HCT116 (cell line): ENCODE measurements at regions not wholly inside any gene's neighbourhood (a gene's known extent, or its start where the extent isn't known, plus 50 kb on each side); places are given as distances from the start of the nearest gene placed in this dataset.

Source experiments
- ATAC-seq: fragments of 200-7000 bp; cut with Tn5 transposase; 2 replicates; pipeline ENCODE4 v1.9.1; 2020; ENCODE audit warnings: mild to moderate bottlenecking, moderate library complexity
- BruUV-seq: library from RNA; stranded (reverse); fragments of 400-500 nt; replicated peaks from 2 replicates; lab custom pipeline; 2021; lab: Mats Ljungman, UMichigan
- CTCF ChIA-PET: fragments of 300-600 bp; sonication (Branson Sonifier 250); formaldehyde crosslinking; loops from one replicate; lab custom pipeline; 2021; ENCODE audit warnings: antibody characterized with exemption; lab: Charles Lee
- POLR2A ChIA-PET: fragments of 300-600, 350-600 bp; sonication (Branson Sonifier 250); formaldehyde crosslinking; loops from one replicate; lab custom pipeline; 2021; ENCODE audit warnings: antibody characterized with exemption; lab: Charles Lee
- RAD21 ChIA-PET, 2 experiments: fragments of 300-600 bp; sonication (Branson Sonifier 250); formaldehyde crosslinking; loops; one replicate each; lab custom pipeline; 2023; ENCODE audit warnings: low total read pairs in 2 of 2; ENCODE audit not compliant: uncharacterized antibody in 2 of 2, unreplicated experiment in 2 of 2, low non-redundant PET in 1 of 2; lab: Charles Lee
- DNase-seq: peaks from one replicate; pipeline ENCODE4 v3.0.0-alpha.2; 2010; ENCODE audit warnings: low read depth, low spot score
- H2AFZ ChIP-seq: fragments of 200-600 bp; shearing (Covaris generic), sonication (generic); 2 replicates; pipeline ENCODE4 v1.6.1; 2017; ENCODE audit warnings: low read depth, mixed run types, mixed read lengths, antibody characterized with exemption, low read length; ENCODE audit not compliant: poor library complexity, severe bottlenecking
- H3K27ac ChIP-seq: 2 replicates; pipeline ENCODE4 v1.5.1; 2012; ENCODE audit warnings: low read depth, low read length
- H3K27me3 ChIP-seq: fragments of 200-600 bp; sonication (generic); 2 replicates; pipeline ENCODE4 v1.6.1; 2016; ENCODE audit warnings: mixed run types, low read length, mixed read lengths; ENCODE audit not compliant: insufficient read depth
- H3K36me3 ChIP-seq, 2 experiments: fragments of 200-500 bp in 1 of 2; fragments of 200-600 bp in 1 of 2; sonication (Bioruptor generic) in 1 of 2; sonication (generic) in 1 of 2; 2 replicates each; pipeline versions ENCODE4 v1.5.1 to v1.6.1; 2014 to 2016; ENCODE audit warnings: low read length in 2 of 2, inconsistent platforms in 1 of 2, mixed read lengths in 1 of 2, mixed run types in 1 of 2; ENCODE audit not compliant: insufficient read depth in 2 of 2, control insufficient read depth in 1 of 2
- H3K4me1 ChIP-seq, 2 experiments: fragments of 200-600 bp in 1 of 2; sonication (generic) in 1 of 2; 2 replicates each; pipeline versions ENCODE4 v1.5.1 to v1.6.1; 2012 to 2017; ENCODE audit warnings: low read length in 2 of 2, inconsistent platforms in 1 of 2, mild to moderate bottlenecking in 1 of 2, mixed read lengths in 1 of 2, mixed run types in 1 of 2, moderate library complexity in 1 of 2; ENCODE audit not compliant: insufficient read depth in 2 of 2, control insufficient read depth in 1 of 2
- H3K4me2 ChIP-seq: fragments of 200-600 bp; sonication (generic); 2 replicates; pipeline ENCODE4 v1.6.1; 2017; ENCODE audit warnings: mixed run types, low read length, mixed read lengths
- H3K4me3 ChIP-seq, 2 experiments: fragments of 200-600 bp in 1 of 2; sonication (generic) in 1 of 2; replicated peaks in 1 of 2; 2 replicates each; pipeline ENCODE4 v1.5.1; 2011 to 2016; ENCODE audit warnings: low read length in 2 of 2, control low read depth in 1 of 2, low read depth in 1 of 2, mild to moderate bottlenecking in 1 of 2, mixed read lengths in 1 of 2, mixed run types in 1 of 2
- H3K79me2 ChIP-seq: fragments of 200-600 bp; sonication (generic); 2 replicates; pipeline ENCODE4 v1.6.1; 2017; ENCODE audit warnings: mild to moderate bottlenecking, mixed run types, low read length, moderate library complexity, mixed read lengths; ENCODE audit not compliant: insufficient read depth
- H3K9ac ChIP-seq: fragments of 200-600 bp; sonication (generic); 2 replicates; pipeline ENCODE4 v1.6.1; 2016; ENCODE audit warnings: low read length, mixed read lengths
- H3K9me2 ChIP-seq: fragments of 200-600 bp; sonication (generic), shearing (Covaris generic); 2 replicates; pipeline ENCODE4 v1.6.1; 2017; ENCODE audit warnings: mixed run types, mild to moderate bottlenecking, moderate library complexity; ENCODE audit not compliant: insufficient read depth
- H3K9me3 ChIP-seq, 2 experiments: fragments of 200-500 bp in 1 of 2; fragments of 200-600 bp in 1 of 2; sonication (Bioruptor generic) in 1 of 2; sonication (generic) in 1 of 2; 2 replicates each; pipeline ENCODE4 v1.6.1; 2014 to 2017; ENCODE audit warnings: low read length in 2 of 2, mixed read lengths in 2 of 2, inconsistent platforms in 1 of 2, low read depth in 1 of 2, mild to moderate bottlenecking in 1 of 2, mixed run types in 1 of 2, moderate library complexity in 1 of 2; ENCODE audit not compliant: control insufficient read depth in 1 of 2, insufficient read depth in 1 of 2
- H4K20me1 ChIP-seq: fragments of 200-600 bp; sonication (generic), shearing (Covaris generic); 2 replicates; pipeline ENCODE4 v1.6.1; 2017; ENCODE audit warnings: mixed run types, mild to moderate bottlenecking, moderate library complexity; ENCODE audit not compliant: insufficient read depth
- ATF3 ChIP-seq: IDR thresholded peaks from 2 replicates; pipeline ENCODE4 v1.6.1; 2012
- CBX3 ChIP-seq: IDR thresholded peaks from 2 replicates; pipeline ENCODE4 v1.6.1; 2012; ENCODE audit warnings: low read depth
- CEBPB ChIP-seq: IDR thresholded peaks from 2 replicates; pipeline ENCODE4 v1.6.1; 2012; ENCODE audit warnings: low read depth
- ELF1 ChIP-seq: IDR thresholded peaks from 2 replicates; pipeline ENCODE4 v1.6.1; 2012; ENCODE audit warnings: low read depth, borderline replicate concordance
- EZH2 ChIP-seq: fragments of 200-600 bp; sonication (generic); IDR thresholded peaks from 2 replicates; pipeline ENCODE4 v1.6.1; 2017; ENCODE audit warnings: antibody characterized with exemption, mixed run types
- EZH2phosphoT487 ChIP-seq: fragments of 200-600 bp; IDR thresholded peaks from 2 replicates; pipeline ENCODE4 v1.6.1; 2018; ENCODE audit warnings: antibody characterized with exemption, borderline replicate concordance
- FOSL1 ChIP-seq: IDR thresholded peaks from 2 replicates; pipeline ENCODE4 v1.6.1; 2012; ENCODE audit warnings: low read depth
- MAX ChIP-seq: IDR thresholded peaks from 2 replicates; pipeline ENCODE4 v1.6.1; 2012
- POLR2A ChIP-seq: IDR thresholded peaks from 2 replicates; pipeline ENCODE4 v1.7.0; 2011; ENCODE audit warnings: borderline replicate concordance; ENCODE audit not compliant: insufficient read depth, insufficient read length; ENCODE audit errors: extremely low read depth
- POLR2AphosphoS5 ChIP-seq: IDR thresholded peaks from 2 replicates; pipeline ENCODE4 v1.6.1; 2011; ENCODE audit warnings: mild to moderate bottlenecking, low read depth, low read length, moderate library complexity
- REST ChIP-seq: IDR thresholded peaks from 2 replicates; pipeline ENCODE4 v1.6.1; 2012; ENCODE audit warnings: low read depth
- SIN3A ChIP-seq: IDR thresholded peaks from 2 replicates; pipeline ENCODE4 v1.6.1; 2012; ENCODE audit warnings: low read depth
- SP1 ChIP-seq: IDR thresholded peaks from 2 replicates; pipeline ENCODE4 v1.6.1; 2012; ENCODE audit warnings: low read depth
- TCF7L2 ChIP-seq: IDR thresholded peaks from 2 replicates; pipeline ENCODE4 v1.7.0; 2011; ENCODE audit warnings: borderline replicate concordance, inconsistent platforms; ENCODE audit not compliant: insufficient read depth, insufficient read length; ENCODE audit errors: extremely low read depth
- ZNF274 ChIP-seq: fragments of 200-500 bp; sonication (Bioruptor generic); IDR thresholded peaks from 2 replicates; pipeline ENCODE4 v1.6.1; 2014; ENCODE audit warnings: mild to moderate bottlenecking, low read depth, low read length, inconsistent platforms
- intact Hi-C: fragments of 100-400 bp; cut with micrococcal nuclease; formaldehyde crosslinking; loops from 2 replicates; pipeline ENCODE4 v1.10.0; 2022

- no peak overlapping the region for H2AFZ ChIP-seq
- intact Hi-C loops: no loop called here
- H3K27ac ChIP-seq: no peak overlapping the region
- H3K9me2 ChIP-seq: no peaks in the 10 kb centered on the region
- ChIA-PET POLR2A (no interaction called here), RAD21 (no interaction called here), CTCF (no interaction called here)
- BruUV-seq: no TSS peak
- H3K9ac ChIP-seq: no peak overlapping the region
- no peak for TF ChIP-seq REST
- TF ChIP-seq TCF7L2: no peak
- DNase-seq (no peak), ATAC-seq (no peak)
- H3K4me3 ChIP-seq: no peak overlapping the region
- no peaks in the 10 kb centered on the region for H3K4me1 ChIP-seq
- H3K4me2 ChIP-seq: no peak overlapping the region
- H3K9me3 ChIP-seq: no peaks in the 10 kb centered on the region
- no peaks in the 10 kb centered on the region for H3K79me2 ChIP-seq
- H3K36me3 ChIP-seq: no peaks in the 10 kb centered on the region
- H3K27me3 ChIP-seq: peaks cover 24% of the 10 kb centered on the region
- no peaks in the 10 kb centered on the region for H4K20me1 ChIP-seq
Observed at GRCh38 chr16:77666771-77667170, 55.5 kb upstream of the NUDT7 start.

GRCh38 chr16:77668201-77668600 lies 54.1 kb upstream of the NUDT7 start:
- Histone ChIP-seq H3K36me3 (no peaks in the 10 kb centered on the region), H3K27ac (no peak overlapping the region), H3K27me3 (peaks cover 24% of the 10 kb centered on the region), H3K9me2 (no peaks in the 10 kb centered on the region), H3K79me2 (no peaks in the 10 kb centered on the region), H3K9me3 (no peaks in the 10 kb centered on the region), H2AFZ (no peak overlapping the region), H4K20me1 (no peaks in the 10 kb centered on the region), H3K9ac (no peak overlapping the region), H3K4me3 (no peak overlapping the region), H3K4me1 (no peaks in the 10 kb centered on the region), H3K4me2 (no peak overlapping the region)
- ChIA-PET POLR2A (no interaction called here), CTCF (no interaction called here), RAD21 (no interaction called here)
- intact Hi-C loops: no loop called here
- DNase-seq (no peak), ATAC-seq (no peak)
- no TSS peak for BruUV-seq
- no peak for TF ChIP-seq CBX3
- TF ChIP-seq ELF1: no peak
- no peak for TF ChIP-seq SP1
- no peak for TF ChIP-seq EZH2
- TF ChIP-seq ZNF274: no peak
- no peak for TF ChIP-seq EZH2phosphoT487
- TF ChIP-seq POLR2A: no peak
- TF ChIP-seq CEBPB: no peak
- no peak for TF ChIP-seq POLR2AphosphoS5
- TF ChIP-seq MAX: no peak
- no peak for TF ChIP-seq SIN3A
- no peak for TF ChIP-seq ATF3
- TF ChIP-seq TCF7L2: no peak
- TF ChIP-seq REST: no peak
- TF ChIP-seq FOSL1: no peak
